Caki2 (cell line): ENCODE measurements at regions not wholly inside any gene's neighbourhood (a gene's known extent, or its start where the extent isn't known, plus 50 kb on each side); places are given as distances from the start of the nearest gene placed in this dataset.
"Not testable (repeated sequence)": the region's sequence is repeated elsewhere in the genome, so short reads cannot be mapped to it uniquely, and the experiment has no call there.

Experiments used
- DNase-seq: peaks from one replicate; pipeline ENCODE4 v3.0.0-alpha.2; 2015; ENCODE audit warnings: low read depth
- in situ Hi-C: cut with HindIII; loops from 2 replicates; pipeline ENCODE4 v1.10.0; 2016; ENCODE audit warnings: low sequenced_read_pairs, low pct_unique_long_range_greater_than_20kb, mixed read lengths

GRCh38 chr13:65808061-65808460, 1422.1 kb downstream of the PCDH9 start:
- in situ Hi-C loops, result no loop called here
- DNase-seq, result no peak

- DNase-seq, result no peak
- in situ Hi-C loops, result no loop called here
These were observed 1426.4 kb downstream of the PCDH9 start for GRCh38 chr13:65803530-65804392.

GRCh38 chr13:65789815-65790214, 1440.3 kb downstream of the PCDH9 start:
- in situ Hi-C loops, result no loop called here
- DNase-seq, result peak; percentile 11

- in situ Hi-C loops, result no loop called here
- DNase-seq, result no peak
These were observed 1443.1 kb downstream of the PCDH9 start for GRCh38 chr13:65787082-65787481.

- in situ Hi-C loops, result no loop called here
These were observed 1445.9 kb downstream of the PCDH9 start for GRCh38 chr13:65784088-65784816.

GRCh38 chr13:65783383-65783782, 1446.8 kb downstream of the PCDH9 start:
- no peak for DNase-seq
- in situ Hi-C loops, result no loop called here

More at GRCh38 chr13:65784088-65784816, 1445.9 kb downstream of the PCDH9 start:
- no peak for DNase-seq

GRCh38 chr13:65771704-65772313, 1458.3 kb downstream of the PCDH9 start:
- DNase-seq, in situ Hi-C loops: not testable (repeated sequence)

- in situ Hi-C loops, result no loop called here
- DNase-seq, result no peak
These were observed 1461.6 kb downstream of the PCDH9 start for GRCh38 chr13:65768545-65768944.

GRCh38 chr13:65763811-65764210, 1466.3 kb downstream of the PCDH9 start:
- in situ Hi-C loops, result no loop called here
- peak; percentile 22 for DNase-seq

- in situ Hi-C loops, result no loop called here
These were observed 1468.1 kb downstream of the PCDH9 start for GRCh38 chr13:65762012-65762411.

GRCh38 chr13:65756071-65756671, 1474.0 kb downstream of the PCDH9 start:
- DNase-seq, result no peak
- in situ Hi-C loops, result no loop called here

More at GRCh38 chr13:65762012-65762411, 1468.1 kb downstream of the PCDH9 start:
- DNase-seq, result no peak

- in situ Hi-C loops, result no loop called here
These were observed 1481.9 kb downstream of the PCDH9 start for GRCh38 chr13:65748227-65748626.

GRCh38 chr13:65746406-65746921, 1483.7 kb downstream of the PCDH9 start:
- in situ Hi-C loops, result no loop called here
- DNase-seq, result no peak

More at GRCh38 chr13:65748227-65748626, 1481.9 kb downstream of the PCDH9 start:
- DNase-seq, result no peak

GRCh38 chr13:65744836-65745235, 1485.3 kb downstream of the PCDH9 start:
- DNase-seq, result no peak
- in situ Hi-C loops, result no loop called here

- no peak for DNase-seq
- in situ Hi-C loops, result no loop called here
These were observed 1497.0 kb downstream of the PCDH9 start for GRCh38 chr13:65733110-65733509.

GRCh38 chr13:65727070-65727469, 1503.1 kb downstream of the PCDH9 start:
- in situ Hi-C loops, result no loop called here
- no peak for DNase-seq

- in situ Hi-C loops, result no loop called here
- DNase-seq, result no peak
These were observed 1505.1 kb downstream of the PCDH9 start for GRCh38 chr13:65725006-65725405.

- in situ Hi-C loops, result no loop called here
- DNase-seq, result no peak
These were observed 1505.9 kb downstream of the PCDH9 start for GRCh38 chr13:65724226-65724625.
